ENCODE measurements at regions not wholly inside any gene's neighbourhood (a gene's known extent, or its start where the extent isn't known, plus 50 kb on each side); places are given as distances from the start of the nearest gene placed in this dataset.
"Not testable (repeated sequence)": the region's sequence is repeated elsewhere in the genome, so short reads cannot be mapped to it uniquely, and the experiment has no call there.

DNA sequence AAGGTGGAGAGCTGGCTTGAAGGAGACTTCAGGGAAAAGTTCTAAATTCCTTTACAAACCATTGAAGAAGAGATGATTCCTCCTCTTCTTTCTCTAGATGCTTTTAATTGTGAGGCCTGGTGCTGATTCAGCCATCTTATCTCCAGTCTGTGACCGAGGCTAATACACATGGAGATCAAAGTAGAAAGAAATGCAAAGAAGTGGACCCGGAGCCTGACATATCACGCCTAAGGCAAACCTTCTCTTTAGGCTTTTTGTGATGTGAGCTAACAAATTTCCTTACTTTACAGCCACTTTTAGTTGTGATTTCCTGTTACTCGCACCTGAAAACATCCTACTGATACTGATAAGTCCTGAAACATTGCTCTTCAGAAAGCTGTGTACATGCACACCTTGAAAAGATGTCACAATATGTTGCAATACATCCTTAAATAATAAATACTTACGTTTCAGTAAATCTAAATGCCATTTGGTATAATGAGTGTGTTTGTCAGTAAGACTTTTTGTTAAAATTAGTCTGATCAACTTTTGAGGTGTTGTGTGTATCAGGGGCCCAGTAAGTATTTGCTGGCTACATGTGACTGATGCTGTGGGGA lies 192.4 kb downstream of the BAMBI start:
- DNase-seq: no peak

DNA sequence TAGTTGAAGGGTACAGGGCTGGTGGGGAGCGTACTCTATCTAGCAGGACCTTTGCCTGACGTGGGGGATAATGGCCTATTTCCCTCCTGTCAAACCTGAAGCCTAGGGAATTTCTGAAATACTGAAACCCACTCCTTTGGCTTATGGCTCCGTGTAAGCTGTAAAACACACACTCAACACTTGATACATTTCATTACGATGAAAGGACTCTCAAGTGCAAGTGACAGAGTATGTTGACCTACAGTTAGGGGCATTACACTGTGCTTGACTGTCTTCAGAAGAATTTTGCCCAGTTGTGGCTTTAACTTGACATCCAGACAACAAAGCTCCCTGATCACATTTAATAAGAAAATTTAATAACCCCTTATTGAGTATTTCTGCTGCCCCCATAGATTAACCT lies 194.3 kb downstream of the BAMBI start:
- no peak for DNase-seq

DNA sequence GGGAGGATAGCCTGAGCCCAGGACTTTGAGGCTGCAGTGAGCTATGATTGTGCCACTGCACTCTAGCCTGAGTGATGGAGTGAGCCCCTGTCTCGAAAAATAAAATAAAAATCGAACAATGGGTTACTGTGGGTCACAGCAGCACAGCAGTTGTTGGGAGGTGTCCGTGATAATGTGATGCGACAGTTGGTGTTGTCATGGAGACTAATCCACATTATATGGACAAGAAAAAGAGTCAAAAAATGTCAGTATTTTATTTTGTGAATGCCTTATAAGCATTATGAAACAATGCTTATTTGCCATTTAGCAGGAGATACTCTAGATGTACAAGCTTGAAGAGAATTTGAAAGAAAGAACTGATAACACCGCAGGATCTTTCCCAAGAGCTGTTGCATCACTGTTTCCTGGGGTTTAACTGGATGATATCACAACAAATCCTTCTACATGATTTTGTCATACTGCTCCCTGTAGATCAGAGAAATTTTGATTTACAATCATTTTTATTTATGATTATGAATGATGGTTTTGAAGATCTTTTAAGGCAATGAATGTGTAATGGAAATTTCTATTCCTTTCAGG lies 195.4 kb downstream of the BAMBI start:
- no peak for DNase-seq

DNA sequence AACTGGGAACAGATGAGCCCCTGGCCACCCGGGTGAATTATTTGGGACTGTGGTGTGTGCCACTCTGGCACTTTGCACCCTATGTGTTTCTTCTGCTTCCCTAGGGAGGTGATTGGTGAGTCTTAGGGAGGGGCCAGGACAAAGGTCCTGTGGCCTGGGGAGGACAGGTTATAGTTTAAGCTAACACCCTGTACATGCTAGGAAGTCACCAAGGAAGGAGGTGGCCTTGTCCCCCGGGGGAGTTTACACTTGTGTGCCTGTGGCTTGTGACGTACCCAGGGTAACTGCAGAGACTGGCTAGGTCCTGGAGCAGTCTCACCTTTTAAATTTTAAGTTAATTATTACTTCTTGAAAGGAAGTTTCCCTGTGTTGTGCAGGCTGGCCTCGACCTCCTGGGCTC lies 196.2 kb downstream of the BAMBI start:
- DNase-seq: no peak

- no peak for DNase-seq
These were observed 196.9 kb downstream of the BAMBI start for GRCh38 chr10:28874210-28874609.

GRCh38 chr10:28875549-28876081 lies 198.3 kb downstream of the BAMBI start:
- DNase-seq: no peak

DNA sequence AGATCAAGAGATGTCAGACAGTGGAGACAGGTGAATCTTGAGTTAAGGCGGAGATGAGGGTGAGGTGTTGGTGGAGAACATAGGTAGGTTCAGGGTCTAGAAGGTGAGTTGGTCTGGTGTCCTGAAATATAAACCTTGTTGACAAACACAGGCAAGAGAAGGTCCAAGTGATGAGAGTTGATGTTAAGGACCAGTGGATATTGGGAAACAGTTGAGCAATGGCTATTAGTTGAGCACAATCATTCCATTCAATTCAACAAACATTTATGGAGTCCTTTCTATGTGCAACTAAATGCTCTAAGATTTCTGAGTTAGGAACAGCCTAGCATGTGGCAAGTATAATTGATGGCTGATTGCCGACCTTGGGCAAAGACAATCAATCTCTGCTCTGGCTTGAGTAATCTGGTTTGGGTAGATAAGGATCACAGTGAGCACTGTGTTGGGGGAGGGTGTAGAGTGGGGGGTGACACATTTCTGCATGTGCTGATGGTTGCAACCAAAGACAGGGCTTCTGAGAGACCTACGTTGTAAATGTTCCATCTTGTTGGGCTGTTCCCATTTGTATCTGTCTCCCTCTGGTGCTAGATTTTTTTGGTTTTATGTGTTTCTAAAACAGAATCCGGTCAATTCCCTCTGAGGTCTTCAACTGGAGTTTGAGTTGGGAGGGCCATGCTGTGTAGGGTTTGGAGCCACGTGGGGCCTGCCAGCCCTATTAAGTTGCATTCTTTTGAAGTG lies 201.1 kb downstream of the BAMBI start:
- no peak for DNase-seq

DNA sequence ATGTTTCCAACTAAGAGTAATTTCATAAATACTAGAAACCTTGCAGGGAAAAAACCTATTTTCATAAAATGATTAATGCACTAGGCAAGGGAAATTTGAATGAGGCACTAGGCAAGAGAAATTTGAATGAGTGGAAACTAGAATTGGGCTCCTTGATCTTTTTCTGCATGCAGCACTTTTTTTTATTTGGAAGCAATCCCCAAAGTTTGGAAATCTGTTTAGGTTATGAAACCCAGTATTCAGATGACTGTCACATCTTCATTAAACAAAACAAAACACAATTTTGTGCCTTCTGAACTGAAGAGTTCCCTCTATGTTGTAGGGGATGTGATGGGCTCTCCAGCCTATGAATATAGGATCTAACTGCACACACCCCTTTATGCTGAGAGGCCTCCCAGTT lies 201.9 kb downstream of the BAMBI start:
- no peak for DNase-seq

- no peak for DNase-seq
These were observed 202.8 kb downstream of the BAMBI start for GRCh38 chr10:28879875-28880682.

- DNase-seq: no peak
These were observed 203.3 kb downstream of the BAMBI start for GRCh38 chr10:28880683-28880950.

- DNase-seq: no peak
These were observed 204.0 kb downstream of the BAMBI start for GRCh38 chr10:28881171-28881882.

DNA sequence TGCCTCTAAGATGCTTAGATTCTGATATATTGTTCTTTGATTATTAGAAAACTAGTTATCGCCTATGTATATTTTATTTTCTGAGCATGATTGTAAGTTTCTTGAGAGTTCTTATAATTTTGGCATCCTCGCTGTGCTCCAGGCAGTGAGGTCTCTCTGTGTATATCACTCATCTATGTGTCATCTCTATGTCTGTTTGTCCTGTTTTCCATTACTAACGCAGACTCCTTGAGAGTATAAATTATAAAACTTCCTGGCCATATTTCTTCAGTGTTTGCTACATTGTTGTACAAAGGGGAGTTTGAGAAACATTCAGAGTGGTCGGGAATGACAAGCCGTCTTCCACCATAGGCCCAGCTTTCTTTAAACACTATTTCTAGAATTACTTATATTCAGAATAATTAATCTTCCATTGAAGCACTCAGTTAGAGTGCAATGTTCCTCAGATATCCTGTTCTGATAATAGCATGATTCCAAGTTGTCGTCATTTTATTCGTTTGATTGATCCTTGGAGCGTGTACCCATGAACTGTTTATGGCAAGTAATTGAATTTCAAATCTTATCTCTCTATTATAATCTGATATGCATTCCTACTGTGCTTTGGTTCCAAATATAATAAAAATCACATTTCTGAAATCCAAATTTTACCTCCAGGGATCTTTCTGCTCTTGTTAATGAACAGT lies 206.6 kb downstream of the BAMBI start:
- no peak for DNase-seq

- DNase-seq: no peak
These were observed 213.0 kb downstream of the BAMBI start for GRCh38 chr10:28890121-28890950.

DNA sequence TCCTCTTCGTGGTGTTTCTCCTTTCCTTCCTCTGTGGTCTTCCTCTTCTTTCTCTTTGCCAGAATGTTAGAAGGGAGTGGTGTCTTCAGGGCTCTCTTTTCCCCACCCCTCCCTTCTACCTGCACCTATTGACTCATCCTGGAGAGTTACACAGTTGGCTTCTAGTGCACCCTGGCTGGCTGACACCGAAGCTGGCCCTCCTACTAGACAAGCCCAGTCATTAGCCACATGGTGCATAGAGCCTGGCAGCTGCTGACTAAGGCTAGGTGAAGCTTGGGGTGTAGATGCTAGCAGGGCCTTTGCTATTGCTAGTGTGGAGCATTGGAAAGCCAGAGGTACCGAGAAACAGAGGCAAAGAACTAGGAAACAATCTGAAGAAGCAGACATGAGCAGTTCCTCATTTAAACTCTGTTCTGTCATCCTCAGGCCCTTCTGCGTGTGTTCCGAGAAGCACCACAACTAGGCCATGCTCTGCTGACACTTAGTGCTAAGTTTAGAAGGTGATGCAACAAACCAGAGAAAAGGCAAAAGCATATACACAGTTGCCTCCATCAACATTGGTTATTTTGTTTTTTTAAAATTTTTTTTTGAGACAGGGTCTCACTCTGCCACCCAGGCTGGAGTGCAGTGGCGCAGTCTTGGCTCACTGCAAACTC lies 213.9 kb downstream of the BAMBI start:
- DNase-seq: no peak

- DNase-seq: no peak
These were observed 215.7 kb downstream of the BAMBI start for GRCh38 chr10:28892818-28893547.

- no peak for DNase-seq
These were observed 216.8 kb downstream of the BAMBI start for GRCh38 chr10:28894146-28894545.

DNA sequence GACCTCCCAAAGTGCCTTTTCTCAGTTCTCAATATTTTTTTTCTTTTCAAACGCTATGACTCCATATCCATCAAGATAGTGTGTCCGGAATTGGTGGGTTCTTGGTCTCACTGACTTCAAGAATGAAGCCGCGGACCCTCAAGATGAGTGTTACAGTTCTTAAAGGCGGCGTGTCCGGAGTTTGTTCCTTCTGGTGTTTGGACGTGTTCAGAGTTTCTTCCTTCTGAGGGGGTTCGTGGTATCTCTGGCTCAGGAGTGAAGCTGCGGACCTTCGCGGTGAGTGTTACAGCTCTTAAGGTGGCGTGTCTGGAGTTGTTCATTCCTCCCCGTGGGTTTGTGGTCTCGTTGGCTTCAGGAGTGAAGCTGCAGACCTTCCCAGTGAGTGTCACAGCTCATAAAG lies 218.3 kb downstream of the BAMBI start:
- not testable (repeated sequence) for DNase-seq

DNA sequence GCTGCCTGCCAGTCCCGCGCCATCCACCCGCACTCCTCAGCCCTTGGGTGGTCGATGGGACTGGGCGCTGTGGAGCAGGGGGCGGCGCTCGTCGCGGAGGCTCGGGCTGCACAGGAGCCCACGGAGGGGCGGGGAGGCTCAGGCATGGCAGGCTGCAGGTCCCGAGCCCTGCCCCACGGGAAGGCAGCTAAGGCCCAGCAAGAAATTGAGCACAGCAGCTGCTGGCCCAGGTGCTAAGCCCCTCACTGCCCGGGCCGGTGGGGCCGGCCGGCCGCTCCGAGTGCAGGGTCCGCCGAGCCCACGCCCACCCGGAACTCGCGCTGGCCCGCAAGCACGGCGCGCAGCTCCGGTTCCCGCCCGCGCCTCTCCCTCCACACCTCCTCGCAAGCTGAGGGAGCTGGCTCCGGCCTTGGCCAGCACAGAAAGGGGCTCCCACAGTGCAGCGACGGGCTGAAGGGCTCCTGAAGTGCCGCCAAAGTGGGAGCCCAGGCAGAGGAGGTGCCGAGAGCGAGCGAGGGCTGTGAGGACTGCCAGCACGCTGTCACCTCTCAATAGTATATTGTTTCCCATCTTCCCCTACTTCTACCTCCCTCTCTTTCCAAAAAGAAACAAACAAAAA lies 219.6 kb downstream of the BAMBI start:
- not testable (repeated sequence) for DNase-seq

- DNase-seq: no peak
These were observed 220.5 kb downstream of the BAMBI start for GRCh38 chr10:28897617-28898464.

Data from activated CD4-positive, alpha-beta T cell treated with anti-CD3 and anti-CD28 coated beads for 48 hours (primary cell).